ENCODE measurements at regions not wholly inside any gene's neighbourhood (a gene's known extent, or its start where the extent isn't known, plus 50 kb on each side); places are given as distances from the start of the nearest gene placed in this dataset.

DNA sequence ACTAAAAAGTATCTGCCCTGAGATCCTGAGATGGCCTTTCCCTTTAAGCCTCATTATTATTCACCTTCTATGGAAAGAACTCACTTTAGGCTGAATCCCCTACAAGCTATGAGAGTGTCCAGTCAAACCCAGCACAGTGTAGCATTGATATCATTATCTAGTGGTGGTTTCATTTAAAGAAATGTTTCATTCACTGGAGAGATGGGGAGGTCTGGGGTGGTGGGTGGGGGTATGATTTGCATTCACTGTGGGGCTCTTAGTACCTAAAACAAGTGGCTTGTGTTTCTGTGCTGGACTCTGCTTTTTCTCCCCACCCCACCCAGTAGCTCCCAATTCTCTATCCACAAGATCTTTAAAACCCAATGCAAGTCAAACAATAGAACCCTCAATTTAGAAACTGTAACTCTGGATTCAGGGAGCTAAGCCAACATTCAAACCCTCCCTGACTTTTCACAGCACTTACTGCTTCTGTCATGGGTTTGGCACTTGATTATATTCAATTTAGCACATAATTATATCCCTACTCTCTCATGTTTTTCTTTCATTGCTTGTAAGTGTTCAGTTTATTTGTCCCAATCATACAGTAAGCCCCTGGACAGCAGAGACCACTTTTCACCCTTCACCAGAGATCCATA, 310.5 kb upstream of the THBS1 start:
- no peak for DNase-seq (ENCODE audit: low read depth in 2 of 2)

DNA sequence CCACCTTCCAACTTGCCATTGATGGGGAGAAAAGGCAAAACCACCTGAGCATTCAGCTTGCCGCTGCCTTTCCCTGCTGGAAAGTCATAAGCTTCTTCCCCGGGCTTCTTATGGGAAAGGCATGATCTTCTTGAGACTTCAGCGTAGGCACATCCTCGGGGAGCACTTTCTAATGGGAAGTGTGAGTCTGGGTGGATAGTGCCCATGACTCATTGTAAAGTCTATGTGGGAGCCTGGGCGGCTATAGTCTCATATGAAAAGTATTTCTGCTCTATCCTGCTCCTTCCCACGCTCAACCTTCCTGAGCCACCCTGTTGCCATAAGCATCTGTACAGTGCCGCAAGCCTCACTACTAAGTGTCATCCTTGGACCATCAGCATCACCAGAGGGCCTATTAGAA, 309.9 kb upstream of the THBS1 start:
- DNase-seq (ENCODE audit: low read depth in 2 of 2), result no peak

- DNase-seq (ENCODE audit: low read depth in 2 of 2), result no peak
Observed at GRCh38 chr15:39272901-39273300, 308.0 kb upstream of the THBS1 start.

- no peak for DNase-seq (ENCODE audit: low read depth in 2 of 2)
Observed at GRCh38 chr15:39273717-39274411, 307.0 kb upstream of the THBS1 start.

GRCh38 chr15:39275066-39275465, 305.8 kb upstream of the THBS1 start:
- DNase-seq (ENCODE audit: low read depth in 2 of 2), result no peak

DNA sequence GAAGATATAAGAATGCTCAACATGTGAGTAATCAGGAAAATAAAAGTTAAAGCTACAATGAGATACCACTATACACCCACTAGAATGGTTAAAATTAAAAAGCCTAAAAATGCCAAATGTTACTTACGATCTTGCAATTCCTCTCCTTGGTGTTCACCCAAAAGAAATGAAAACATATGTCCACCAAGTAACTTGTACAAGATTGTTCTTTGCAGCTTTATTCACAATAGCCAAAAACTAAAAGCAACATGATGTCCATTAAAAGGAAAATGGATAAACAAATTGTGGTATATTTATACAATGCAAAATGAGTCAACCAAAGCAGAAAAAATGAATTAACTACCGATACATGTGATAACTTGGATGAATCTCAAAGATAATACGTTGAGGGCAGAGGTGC, 301.6 kb upstream of the THBS1 start:
- DNase-seq (ENCODE audit: low read depth in 2 of 2), result no peak

- DNase-seq (ENCODE audit: low read depth in 2 of 2), result no peak
Observed at GRCh38 chr15:39281094-39281493, 299.8 kb upstream of the THBS1 start.

DNA sequence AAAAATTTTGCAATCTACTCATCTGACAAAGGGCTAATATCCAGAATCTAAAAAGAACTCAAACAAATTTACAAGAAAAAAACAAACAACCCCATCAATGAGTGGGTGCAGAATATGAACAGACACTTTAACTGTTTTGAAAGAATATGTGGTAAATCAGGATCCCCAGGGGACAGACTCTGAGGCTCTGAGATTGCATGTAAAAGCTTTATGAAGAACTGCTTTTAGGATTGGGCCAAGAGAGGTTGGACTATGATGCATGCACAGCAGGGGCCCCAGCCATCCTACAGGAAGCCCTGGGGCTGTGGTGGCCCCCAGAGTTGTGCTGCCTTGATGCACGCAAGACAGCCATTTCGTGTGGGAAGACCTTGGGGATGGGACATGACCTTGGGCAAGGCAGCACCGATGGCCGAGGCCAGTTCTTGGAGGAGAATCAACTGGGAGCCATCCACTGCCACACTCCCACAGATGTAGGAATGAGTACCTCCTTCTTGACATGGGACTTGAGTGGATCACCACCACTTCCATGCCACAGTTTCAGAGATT, 298.1 kb upstream of the THBS1 start:
- no peak for DNase-seq (ENCODE audit: low read depth in 2 of 2)

GRCh38 chr15:39283531-39283930, 297.3 kb upstream of the THBS1 start:
- no peak for DNase-seq (ENCODE audit: low read depth in 2 of 2)

DNA sequence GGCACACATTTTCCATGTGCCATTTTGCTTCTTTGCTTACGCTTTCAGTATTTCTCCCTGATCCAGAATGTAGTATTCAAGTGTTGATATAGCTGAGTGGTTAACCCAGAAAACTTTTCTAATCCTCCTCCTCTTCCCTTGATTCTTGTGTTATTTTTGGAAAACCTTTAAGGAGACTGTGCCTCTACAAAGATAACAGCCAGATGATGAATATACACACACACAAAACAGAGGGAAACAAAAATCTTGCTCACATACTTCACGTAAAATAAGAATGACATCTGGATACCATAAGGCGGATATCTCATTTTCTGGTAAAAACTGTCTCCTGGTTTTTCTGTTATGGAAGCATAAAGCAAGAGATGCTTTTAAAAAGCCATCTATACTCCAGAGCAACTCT, 295.8 kb upstream of the THBS1 start:
- no peak for DNase-seq (ENCODE audit: low read depth in 2 of 2)

DNA sequence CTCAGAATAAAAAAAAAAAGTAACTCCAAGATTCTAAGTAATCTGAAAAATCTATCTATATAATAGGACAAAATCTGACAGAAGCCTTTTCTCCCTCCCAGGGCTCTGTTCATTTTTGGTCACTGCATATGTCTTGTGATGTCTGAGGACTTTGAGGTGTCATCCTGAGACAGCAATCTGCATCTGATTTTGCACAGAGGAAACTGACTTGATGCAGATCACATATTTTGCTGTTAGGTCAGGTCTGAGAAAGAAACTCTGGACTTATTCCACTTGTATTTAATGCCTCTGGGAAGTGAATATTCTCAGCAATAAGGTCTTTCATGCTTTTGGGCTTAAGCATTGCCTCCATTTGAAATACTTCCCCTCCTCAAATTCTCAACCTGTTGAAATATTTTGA, 295.2 kb upstream of the THBS1 start:
- no peak for DNase-seq (ENCODE audit: low read depth in 2 of 2)

DNA sequence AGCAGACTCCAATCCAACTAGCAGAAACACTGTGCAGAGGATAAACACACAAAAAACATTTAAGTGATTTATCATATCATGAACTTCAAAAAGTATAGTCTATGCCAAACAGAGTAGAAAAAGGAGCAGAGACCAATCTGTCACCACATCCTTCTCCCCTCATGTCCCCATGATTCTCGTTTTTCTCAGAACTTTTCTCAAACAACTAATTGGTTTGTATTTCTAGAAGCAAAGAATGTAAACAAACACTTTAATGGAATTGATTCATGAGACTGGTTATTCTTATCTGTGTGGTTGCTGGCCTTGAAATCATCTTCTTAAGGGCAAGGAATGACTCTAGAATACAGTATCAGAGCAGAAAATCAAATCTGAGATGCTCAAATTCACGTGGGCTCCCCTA, 294.2 kb upstream of the THBS1 start:
- DNase-seq (ENCODE audit: low read depth in 2 of 2), result no peak

DNA sequence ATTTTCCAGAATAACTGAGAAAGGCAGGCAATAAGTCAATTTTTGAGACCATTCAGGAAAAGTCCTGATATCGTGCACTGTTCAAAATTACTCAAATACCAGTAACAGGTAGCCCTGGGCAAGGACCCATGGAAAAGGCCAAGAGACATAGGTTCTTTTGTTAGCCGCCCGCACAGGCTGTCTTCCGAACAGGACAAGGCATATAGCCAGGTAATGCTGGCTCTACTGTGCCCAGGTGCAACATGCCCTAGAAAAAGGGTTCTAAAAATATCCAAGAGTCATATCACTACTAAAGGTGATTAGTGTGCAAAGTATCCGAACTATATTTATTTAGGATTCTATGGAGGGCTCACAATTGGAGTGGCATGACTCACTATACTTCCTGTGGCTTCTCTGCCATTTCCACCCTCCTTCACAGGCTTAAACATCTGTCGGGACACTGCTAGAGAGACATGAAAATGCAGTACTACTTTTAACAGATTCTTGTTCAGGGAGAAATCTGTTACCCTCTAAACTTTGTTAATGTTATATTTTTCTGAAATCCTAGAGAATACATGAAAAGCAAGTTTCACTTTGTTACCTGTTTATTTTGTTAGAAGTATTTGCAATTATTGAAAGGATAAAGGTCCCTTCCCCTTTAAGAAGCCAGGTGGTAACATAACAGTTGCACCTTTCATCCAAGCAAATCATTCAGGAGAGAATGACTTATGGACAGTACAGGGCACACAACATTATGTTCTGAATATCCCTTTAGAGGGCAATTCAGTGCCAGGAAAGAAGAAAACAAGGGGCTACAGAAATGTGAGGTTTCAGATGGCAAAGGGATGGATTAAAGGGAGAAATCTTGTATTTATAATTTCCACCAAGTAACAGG, 293.3 kb upstream of the THBS1 start:
- no peak for DNase-seq (ENCODE audit: low read depth in 2 of 2)

DNA sequence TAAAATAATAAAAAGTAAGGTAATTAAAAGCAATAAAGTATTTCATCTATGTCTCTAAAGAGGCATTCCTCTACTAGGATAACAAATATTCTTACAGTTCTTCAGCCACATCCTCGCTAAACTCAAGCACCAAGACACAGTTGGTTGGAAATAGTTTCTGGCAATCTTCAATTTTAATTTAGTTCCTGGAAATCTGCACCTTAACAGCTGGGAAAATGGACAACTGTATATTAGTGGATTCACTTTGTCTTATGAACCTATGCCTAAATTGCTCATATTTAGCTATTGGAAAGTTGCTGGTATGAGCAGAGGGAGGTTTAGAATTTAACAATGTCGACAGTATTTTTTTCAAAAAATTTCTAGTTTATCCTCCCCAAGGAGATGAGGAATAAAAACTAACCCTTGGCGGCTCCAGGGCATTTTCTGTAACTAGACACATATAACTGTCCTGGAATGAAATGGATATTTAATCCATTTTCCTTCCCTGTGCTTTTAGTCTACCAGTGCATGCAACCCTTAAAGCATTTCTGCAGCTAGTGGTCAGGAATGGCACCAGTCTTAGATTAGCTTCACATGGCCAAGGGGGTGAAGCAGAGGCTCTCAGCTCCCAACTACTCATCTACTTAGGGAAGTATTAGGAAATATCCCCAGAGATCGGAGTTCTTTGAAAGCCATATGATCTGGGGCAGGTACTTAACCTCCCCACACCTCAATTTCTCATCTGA, 290.0 kb upstream of the THBS1 start:
- no peak for DNase-seq (ENCODE audit: low read depth in 2 of 2)

- no peak for DNase-seq (ENCODE audit: low read depth in 2 of 2)
Observed at GRCh38 chr15:39291690-39292089, 289.2 kb upstream of the THBS1 start.

DNA sequence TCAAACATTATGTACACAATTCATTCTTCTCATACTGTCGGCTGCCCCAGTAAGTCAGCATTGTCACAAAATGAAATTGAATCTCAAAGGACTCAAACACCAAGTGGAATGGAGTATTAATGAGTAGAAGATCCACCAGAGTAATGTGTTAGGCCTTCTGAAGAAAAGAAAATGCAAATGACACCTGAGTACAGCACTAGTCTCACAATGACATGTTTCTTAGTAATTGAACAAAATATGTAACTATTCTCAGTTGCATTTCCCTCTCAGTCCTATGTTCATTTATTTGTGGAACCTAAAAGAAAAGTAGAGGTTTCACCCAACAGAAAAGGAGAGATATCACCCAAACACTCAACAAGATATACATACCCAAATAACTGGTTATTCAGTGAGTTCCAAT, 283.9 kb upstream of the THBS1 start:
- no peak for DNase-seq (ENCODE audit: low read depth in 2 of 2)

- DNase-seq (ENCODE audit: low read depth in 2 of 2), result no peak
Observed at GRCh38 chr15:39298271-39298962, 282.5 kb upstream of the THBS1 start.

GRCh38 chr15:39299486-39300267, 281.2 kb upstream of the THBS1 start:
- DNase-seq (ENCODE audit: low read depth in 2 of 2), result no peak

GRCh38 chr15:39300451-39301153, 280.3 kb upstream of the THBS1 start:
- DNase-seq (ENCODE audit: low read depth in 2 of 2), result no peak

DNA sequence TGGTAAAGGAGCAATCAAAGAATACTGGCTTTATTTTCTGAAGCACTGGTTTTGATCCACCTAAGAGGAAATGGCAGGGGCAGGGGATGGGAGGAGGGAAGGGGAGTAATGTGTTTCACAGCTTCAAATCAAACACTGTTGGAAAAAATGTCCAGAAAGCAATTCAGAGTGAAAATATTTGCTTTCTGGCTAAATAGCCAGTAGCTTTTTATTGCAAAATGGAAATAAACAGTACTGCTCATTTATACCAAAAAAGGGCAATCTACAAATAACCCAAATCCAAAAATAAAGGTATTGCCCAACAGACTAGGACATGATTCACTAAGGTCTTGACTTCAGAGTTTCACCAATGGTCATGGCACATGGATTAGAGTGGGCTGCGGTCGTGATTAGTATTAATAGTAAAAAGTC, 279.3 kb upstream of the THBS1 start:
- no peak for DNase-seq (ENCODE audit: low read depth in 2 of 2)
